Activated B cell treated with CpG ODN at 0.5 μM for 24 hours (primary cell): ENCODE measurements at regions not wholly inside any gene's neighbourhood (a gene's known extent, or its start where the extent isn't known, plus 50 kb on each side); places are given as distances from the start of the nearest gene placed in this dataset.

Experiments
- ATAC-seq: fragments of 200-7000 bp; cut with Tn5 transposase; one replicate; pipeline ENCODE4 v1.10.0; 2021; ENCODE audit warnings: low read depth, mild to moderate bottlenecking, moderate library complexity
- CTCF ChIA-PET: fragments of 350-600 bp; sonication (Branson Sonifier 250); formaldehyde crosslinking; loops from one replicate; lab custom pipeline; 2021; ENCODE audit warnings: antibody characterized with exemption; lab: Charles Lee
- POLR2A ChIA-PET: fragments of 350-600 bp; sonication (Branson Sonifier 250); formaldehyde crosslinking; loops from one replicate; lab custom pipeline; 2021; ENCODE audit warnings: antibody characterized with exemption; lab: Charles Lee
- DNase-seq: peaks from one replicate; pipeline ENCODE4 v3.0.0; 2022
- H3K27ac Mint-ChIP-seq: one replicate; pipeline ENCODE4 v1.8.0; 2020; ENCODE audit warnings: mixed read lengths
- H3K27me3 Mint-ChIP-seq: one replicate; pipeline ENCODE4 v1.8.0; 2021; ENCODE audit warnings: mixed read lengths
- H3K36me3 Mint-ChIP-seq: one replicate; pipeline ENCODE4 v1.8.0; 2021; ENCODE audit warnings: low read depth, mixed read lengths
- H3K4me1 Mint-ChIP-seq: one replicate; pipeline ENCODE4 v1.8.0; 2021; ENCODE audit warnings: mixed read lengths
- H3K4me3 Mint-ChIP-seq: one replicate; pipeline ENCODE4 v1.8.0; 2020; ENCODE audit warnings: mild to moderate bottlenecking, mixed read lengths
- H3K9me3 Mint-ChIP-seq: one replicate; pipeline ENCODE4 v1.8.0; 2020; ENCODE audit warnings: mixed read lengths
- intact Hi-C: fragments of 100-400 bp; cut with micrococcal nuclease; formaldehyde crosslinking; loops from one replicate; pipeline ENCODE4 v1.15.1; 2024
- TF ChIP-seq, protein P1 (sequence below): fragments of 200-600 bp; IDR thresholded peaks from one replicate; pipeline ENCODE4 v1.8.0; 2022; ENCODE audit warnings: antibody characterized with exemption, mild to moderate bottlenecking

GRCh38 chr4:182169987-182170386, 73.2 kb upstream of the TENM3 start:
- H3K4me1 Mint-ChIP-seq = no peaks in the 10 kb centered on the region
- H3K36me3 Mint-ChIP-seq = no peaks in the 10 kb centered on the region
- no peaks in the 10 kb centered on the region for H3K9me3 Mint-ChIP-seq
- POLR2A ChIA-PET = no interaction called here
- no peak for ATAC-seq
- TF ChIP-seq, protein P1, sequence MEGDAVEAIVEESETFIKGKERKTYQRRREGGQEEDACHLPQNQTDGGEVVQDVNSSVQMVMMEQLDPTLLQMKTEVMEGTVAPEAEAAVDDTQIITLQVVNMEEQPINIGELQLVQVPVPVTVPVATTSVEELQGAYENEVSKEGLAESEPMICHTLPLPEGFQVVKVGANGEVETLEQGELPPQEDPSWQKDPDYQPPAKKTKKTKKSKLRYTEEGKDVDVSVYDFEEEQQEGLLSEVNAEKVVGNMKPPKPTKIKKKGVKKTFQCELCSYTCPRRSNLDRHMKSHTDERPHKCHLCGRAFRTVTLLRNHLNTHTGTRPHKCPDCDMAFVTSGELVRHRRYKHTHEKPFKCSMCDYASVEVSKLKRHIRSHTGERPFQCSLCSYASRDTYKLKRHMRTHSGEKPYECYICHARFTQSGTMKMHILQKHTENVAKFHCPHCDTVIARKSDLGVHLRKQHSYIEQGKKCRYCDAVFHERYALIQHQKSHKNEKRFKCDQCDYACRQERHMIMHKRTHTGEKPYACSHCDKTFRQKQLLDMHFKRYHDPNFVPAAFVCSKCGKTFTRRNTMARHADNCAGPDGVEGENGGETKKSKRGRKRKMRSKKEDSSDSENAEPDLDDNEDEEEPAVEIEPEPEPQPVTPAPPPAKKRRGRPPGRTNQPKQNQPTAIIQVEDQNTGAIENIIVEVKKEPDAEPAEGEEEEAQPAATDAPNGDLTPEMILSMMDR = no peak
- intact Hi-C loops = no loop called here
- no peak overlapping the region for H3K4me3 Mint-ChIP-seq
- no peaks in the 10 kb centered on the region for H3K27me3 Mint-ChIP-seq
- DNase-seq = no peak
- no peak overlapping the region for H3K27ac Mint-ChIP-seq
- CTCF ChIA-PET = no interaction called here

DNA sequence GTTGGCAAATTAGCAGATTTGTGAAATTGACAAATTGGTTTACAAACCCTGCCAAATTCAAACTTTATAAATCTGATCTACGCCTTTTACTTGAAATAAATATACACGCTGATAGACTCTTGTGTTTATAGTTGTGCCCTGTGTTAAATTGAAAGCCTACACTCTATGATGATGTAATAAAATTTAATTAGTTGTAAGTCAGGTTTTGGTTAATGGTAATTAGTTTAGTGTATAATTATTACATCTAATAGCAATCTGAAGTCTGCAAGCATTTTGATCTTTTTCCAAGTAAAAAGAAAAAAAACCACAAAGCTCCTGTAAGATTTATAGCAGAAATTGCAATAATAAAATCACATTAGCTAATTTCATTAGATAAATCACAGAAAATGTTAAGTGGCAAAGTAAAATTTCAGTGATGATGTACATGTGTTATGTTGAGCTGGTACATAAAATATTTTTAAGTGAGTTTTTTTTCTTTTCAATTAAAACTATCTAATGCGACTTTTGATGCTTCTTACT, 72.7 kb upstream of the TENM3 start:
- DNase-seq (no peak), ATAC-seq (no peak)
- intact Hi-C loops = no loop called here
- TF ChIP-seq, protein P1 = no peak
- Mint-ChIP-seq H3K27me3 (no peaks in the 10 kb centered on the region), H3K9me3 (no peaks in the 10 kb centered on the region), H3K27ac (no peak overlapping the region), H3K4me1 (no peaks in the 10 kb centered on the region), H3K36me3 (no peaks in the 10 kb centered on the region), H3K4me3 (no peak overlapping the region)
- ChIA-PET POLR2A (no interaction called here), CTCF (no interaction called here)

DNA sequence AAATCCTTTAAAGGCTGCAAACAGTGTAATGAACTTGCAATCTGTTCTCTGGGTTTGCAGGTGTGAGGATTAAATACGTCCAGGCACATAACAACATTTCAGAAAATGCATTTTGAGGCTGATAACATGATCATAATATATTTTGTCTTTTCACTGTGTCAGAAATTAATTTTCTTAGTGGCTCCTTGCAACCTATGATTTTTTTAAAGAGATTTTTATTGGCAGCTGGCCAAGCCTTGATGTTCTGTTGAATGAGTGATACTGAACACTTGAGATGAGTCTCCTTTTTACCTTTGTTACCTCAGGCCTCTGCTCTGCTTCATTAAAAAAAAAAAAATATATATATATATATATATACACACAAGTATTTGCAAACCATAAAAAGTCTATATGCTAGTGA, 68.2 kb upstream of the TENM3 start:
- ChIA-PET POLR2A (no interaction called here), CTCF (no interaction called here)
- H3K4me3 Mint-ChIP-seq = no peak overlapping the region

DNA sequence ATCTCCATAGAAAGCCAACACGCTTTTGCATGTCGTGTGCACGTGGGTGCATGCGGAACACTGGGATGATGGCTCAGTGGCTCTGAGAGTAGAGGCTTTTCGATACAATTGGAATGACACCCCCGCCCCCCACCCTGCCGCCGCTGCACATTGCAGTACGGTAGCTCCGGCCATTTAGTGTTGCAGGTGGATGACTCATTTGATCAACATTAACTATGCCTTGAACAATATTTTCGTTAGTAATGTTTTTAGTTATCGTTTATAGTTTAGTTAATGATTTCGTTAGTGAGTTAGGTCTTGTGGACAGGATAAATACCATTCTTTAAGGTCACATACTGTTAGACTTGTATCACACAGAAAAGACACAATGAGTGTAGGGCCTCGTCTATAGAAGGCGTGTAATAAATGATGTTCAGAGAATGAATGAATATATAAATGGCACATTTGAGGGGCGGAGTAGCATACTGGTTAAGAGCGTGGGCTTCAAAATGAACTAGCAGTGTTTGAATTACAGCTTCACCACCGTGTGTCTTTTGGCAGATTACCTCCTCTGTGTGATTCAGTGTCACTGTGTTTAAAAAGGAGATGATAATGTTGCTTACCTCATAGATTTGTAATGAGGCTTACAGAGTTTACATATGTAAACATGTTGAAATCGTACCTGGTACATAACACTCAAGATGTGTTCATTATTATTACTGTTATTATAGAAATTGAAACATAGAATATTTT, 67.2 kb upstream of the TENM3 start:
- TF ChIP-seq, protein P1 = no peak
- H3K4me1 Mint-ChIP-seq = no peaks in the 10 kb centered on the region
- no peaks in the 10 kb centered on the region for H3K27me3 Mint-ChIP-seq
- no peaks in the 10 kb centered on the region for H3K36me3 Mint-ChIP-seq
- ChIA-PET POLR2A (no interaction called here), CTCF (no interaction called here)
- no peak overlapping the region for H3K4me3 Mint-ChIP-seq
- ATAC-seq = no peak
- intact Hi-C loops = no loop called here
- DNase-seq = no peak
- H3K9me3 Mint-ChIP-seq = no peaks in the 10 kb centered on the region
- no peak overlapping the region for H3K27ac Mint-ChIP-seq

More for the DNA sequence above, 68.2 kb upstream of the TENM3 start:
- intact Hi-C loops = no loop called here
- no peak for DNase-seq
- no peak for ATAC-seq
- no peaks in the 10 kb centered on the region for H3K9me3 Mint-ChIP-seq
- no peaks in the 10 kb centered on the region for H3K27me3 Mint-ChIP-seq
- TF ChIP-seq, protein P1 = no peak
- no peak overlapping the region for H3K27ac Mint-ChIP-seq
- H3K36me3 Mint-ChIP-seq = no peaks in the 10 kb centered on the region
- H3K4me1 Mint-ChIP-seq = no peaks in the 10 kb centered on the region

- CTCF ChIA-PET = no interaction called here
Observed at GRCh38 chr4:182177166-182177565, 66.0 kb upstream of the TENM3 start.

More at GRCh38 chr4:182177166-182177565, 66.0 kb upstream of the TENM3 start:
- Mint-ChIP-seq H3K27ac (no peak overlapping the region), H3K4me1 (no peaks in the 10 kb centered on the region), H3K36me3 (no peaks in the 10 kb centered on the region), H3K27me3 (no peaks in the 10 kb centered on the region), H3K9me3 (no peaks in the 10 kb centered on the region), H3K4me3 (no peak overlapping the region)
- POLR2A ChIA-PET = no interaction called here
- intact Hi-C loops = no loop called here
- TF ChIP-seq, protein P1 = no peak
- ATAC-seq (no peak), DNase-seq (no peak)
